Astrocyte (in vitro differentiated cells and primary cell): ENCODE measurements at regions not wholly inside any gene's neighbourhood (a gene's known extent, or its start where the extent isn't known, plus 50 kb on each side); places are given as distances from the start of the nearest gene placed in this dataset.
"Not testable (repeated sequence)": the region's sequence is repeated elsewhere in the genome, so short reads cannot be mapped to it uniquely, and the experiment has no call there.

ENCODE experiments used
- CTCF ChIP-seq: IDR thresholded peaks from 2 replicates; pipeline ENCODE4 v1.5.1; 2011; ENCODE audit warnings: low read depth, mild to moderate bottlenecking, inconsistent platforms, low read length, moderate library complexity; ENCODE audit not compliant: insufficient read depth
- EZH2 ChIP-seq: IDR thresholded peaks from 2 replicates; pipeline ENCODE4 v1.6.1; 2012; ENCODE audit warnings: mild to moderate bottlenecking, low read length, inconsistent platforms; ENCODE audit not compliant: insufficient read depth

GRCh38 chr6:125591796-125592195, 157.6 kb upstream of the HEY2 start:
- TF ChIP-seq CTCF, EZH2: not testable (repeated sequence)
